Prostate gland (tissue), 2 donors: ENCODE measurements at regions not wholly inside any gene's neighbourhood (a gene's known extent, or its start where the extent isn't known, plus 50 kb on each side); places are given as distances from the start of the nearest gene placed in this dataset.

Source experiments
- DNase-seq: peaks from one replicate; pipeline ENCODE4 v3.0.0-alpha.2; 2019; ENCODE audit warnings: low spot score
- H3K27ac ChIP-seq, 2 donors: fragments of 200-600 bp; sonication (generic); 2 replicates each; pipeline ENCODE4 v1.5.1; 2017 to 2019
- H3K27me3 ChIP-seq: fragments of 200-600 bp; sonication (generic); replicated peaks from 2 replicates; pipeline ENCODE4 v1.5.1; 2019; ENCODE audit not compliant: insufficient read depth
- H3K36me3 ChIP-seq, 2 donors: fragments of 200-600 bp; sonication (generic); 1 replicate in 1 of 2; 2 replicates in 1 of 2; pipeline versions ENCODE4 v1.5.1 to v1.8.1; 2017 to 2019
- H3K4me1 ChIP-seq: fragments of 200-600 bp; sonication (generic); replicated peaks from 2 replicates; pipeline ENCODE4 v1.5.1; 2019
- H3K4me3 ChIP-seq, 2 donors: fragments of 200-600 bp; sonication (generic); 2 replicates each; pipeline ENCODE4 v1.5.1; 2017 to 2019
- H3K9me3 ChIP-seq: fragments of 200-600 bp; sonication (generic); 2 replicates; pipeline ENCODE4 v1.5.1; 2017
- CTCF ChIP-seq, 4 experiments: fragments of 200-600 bp in 2 of 4; fragments of 450-650 bp in 2 of 4; sonication (generic) in 2 of 4; IDR thresholded peaks; 1 replicate in 3 of 4; 2 replicates in 1 of 4; pipeline ENCODE4 v1.5.1; 2016 to 2019; ENCODE audit warnings: antibody characterized with exemption in 4 of 4, mild to moderate bottlenecking in 2 of 4, moderate library complexity in 2 of 4
- POLR2A ChIP-seq: fragments of 450-650 bp; IDR thresholded peaks from one replicate; pipeline ENCODE4 v1.6.1; 2016; ENCODE audit warnings: antibody characterized with exemption, mild to moderate bottlenecking
- POLR2AphosphoS5 ChIP-seq: sonication (generic); formaldehyde crosslinking; IDR thresholded peaks from one replicate; pipeline ENCODE4 v1.6.1; 2017; ENCODE audit warnings: antibody characterized with exemption
- WGBS: methylation state at CpG from one replicate; pipeline ENCODE4 v1.1.5; 2018; 5-methylcytosine and 5-hydroxymethylcytosine counted together
- intact Hi-C: fragments of 100-400 bp; cut with DNase I; formaldehyde crosslinking; loops from one replicate; pipeline ENCODE4 v1.14.2; 2022

GRCh38 chr3:181459516-181459915, 252.2 kb upstream of the SOX2 start:
- no peak overlapping the region for H3K4me3 ChIP-seq
- no peaks in the 10 kb centered on the region for H3K9me3 ChIP-seq
- no peak overlapping the region for H3K27ac ChIP-seq
- no peak for DNase-seq
- TF ChIP-seq CTCF (IDR thresholded peaks at IDR 0.05), result no peak
- TF ChIP-seq POLR2AphosphoS5, result no peak
- TF ChIP-seq POLR2A, result no peak
- intact Hi-C loops, result no loop called here
- H3K4me1 ChIP-seq, result no peaks in the 10 kb centered on the region
- no peaks in the 10 kb centered on the region for H3K27me3 ChIP-seq
- H3K36me3 ChIP-seq, result no peaks in the 10 kb centered on the region
- WGBS, result 77% methylated on average over 2 of the region's 2 CpGs

GRCh38 chr3:181458857-181459256, 252.9 kb upstream of the SOX2 start:
- DNase-seq, result no peak
- H3K9me3 ChIP-seq, result no peaks in the 10 kb centered on the region
- H3K36me3 ChIP-seq, result no peaks in the 10 kb centered on the region
- no peak overlapping the region for H3K27ac ChIP-seq
- no peaks in the 10 kb centered on the region for H3K27me3 ChIP-seq
- no peak overlapping the region for H3K4me3 ChIP-seq
- H3K4me1 ChIP-seq, result no peaks in the 10 kb centered on the region
- intact Hi-C loops, result no loop called here
- TF ChIP-seq POLR2A (no peak), POLR2AphosphoS5 (no peak), CTCF (IDR thresholded peaks at IDR 0.05) (no peak)

- Histone ChIP-seq H3K36me3 (no peaks in the 10 kb centered on the region), H3K27ac (no peak overlapping the region), H3K4me1 (no peaks in the 10 kb centered on the region), H3K27me3 (no peaks in the 10 kb centered on the region), H3K4me3 (no peak overlapping the region), H3K9me3 (no peaks in the 10 kb centered on the region)
- DNase-seq, result no peak
- intact Hi-C loops, result no loop called here
- no peak for TF ChIP-seq POLR2AphosphoS5
- TF ChIP-seq CTCF (IDR thresholded peaks at IDR 0.05), result no peak
- TF ChIP-seq POLR2A, result no peak
- 64% methylated on average over 4 of the region's 4 CpGs for WGBS
Observed at GRCh38 chr3:181457756-181458155, 254.0 kb upstream of the SOX2 start.

GRCh38 chr3:181457190-181457589, 254.5 kb upstream of the SOX2 start:
- no peaks in the 10 kb centered on the region for H3K27me3 ChIP-seq
- no peak overlapping the region for H3K4me3 ChIP-seq
- no peak for DNase-seq
- H3K36me3 ChIP-seq, result no peaks in the 10 kb centered on the region
- TF ChIP-seq POLR2AphosphoS5, result no peak
- TF ChIP-seq CTCF (IDR thresholded peaks at IDR 0.05), result no peak
- TF ChIP-seq POLR2A, result no peak
- 88% methylated on average over 9 of the region's 9 CpGs for WGBS
- no peaks in the 10 kb centered on the region for H3K9me3 ChIP-seq
- no peak overlapping the region for H3K27ac ChIP-seq
- intact Hi-C loops, result no loop called here
- H3K4me1 ChIP-seq, result no peaks in the 10 kb centered on the region

- TF ChIP-seq CTCF (IDR thresholded peaks at IDR 0.05), result no peak
- H3K36me3 ChIP-seq, result no peaks in the 10 kb centered on the region
- no peak overlapping the region for H3K27ac ChIP-seq
- no peak overlapping the region for H3K4me3 ChIP-seq
- intact Hi-C loops, result no loop called here
- WGBS, result 33% methylated on average over 1 of the region's 1 CpG
- H3K9me3 ChIP-seq, result no peaks in the 10 kb centered on the region
- no peak for DNase-seq
- H3K4me1 ChIP-seq, result no peaks in the 10 kb centered on the region
- H3K27me3 ChIP-seq, result no peaks in the 10 kb centered on the region
Observed at GRCh38 chr3:181455276-181455675, 256.4 kb upstream of the SOX2 start.
